ENCODE measurements at regions not wholly inside any gene's neighbourhood (a gene's known extent, or its start where the extent isn't known, plus 50 kb on each side); places are given as distances from the start of the nearest gene placed in this dataset.

DNA sequence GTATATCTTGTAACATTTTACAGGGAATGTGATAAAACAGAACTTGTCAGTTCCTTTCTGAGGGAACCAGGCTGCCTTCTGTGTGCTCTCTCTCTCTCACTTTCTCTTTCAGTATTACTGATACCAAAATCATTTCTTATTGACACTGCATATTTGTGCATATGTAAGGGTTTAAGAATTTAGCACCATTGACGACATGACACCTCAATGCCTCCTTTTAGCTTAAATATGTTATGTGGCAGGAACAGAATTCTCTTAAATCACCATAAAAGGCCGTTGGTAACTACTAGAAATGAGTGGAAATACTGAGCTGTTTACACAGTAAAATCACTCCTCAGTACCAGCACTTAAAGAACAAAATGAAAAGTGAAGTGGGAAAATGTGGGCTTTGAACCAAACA is 457.7 kb upstream of the SYT1 start:
- DNase-seq (ENCODE audit: low spot score) = no peak

DNA sequence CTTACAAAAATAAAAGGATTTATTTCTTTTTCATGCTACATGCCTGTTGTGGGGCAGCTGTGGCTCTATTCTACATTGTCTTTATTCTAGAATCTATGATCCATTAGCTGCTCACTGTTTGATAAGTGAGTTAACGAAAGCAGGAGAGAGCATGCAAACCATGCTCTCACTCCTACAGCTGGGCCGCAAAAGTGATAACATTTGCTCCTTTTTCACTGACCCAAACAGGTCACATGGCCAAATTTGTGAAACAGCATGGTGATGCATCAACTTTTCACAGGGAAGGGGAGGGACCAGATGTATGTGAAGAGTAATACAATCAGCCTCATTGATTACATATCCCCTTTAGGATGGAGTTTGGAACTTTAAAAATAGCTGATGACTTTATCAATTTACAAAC is 456.9 kb upstream of the SYT1 start:
- DNase-seq (ENCODE audit: low spot score) = no peak

DNA sequence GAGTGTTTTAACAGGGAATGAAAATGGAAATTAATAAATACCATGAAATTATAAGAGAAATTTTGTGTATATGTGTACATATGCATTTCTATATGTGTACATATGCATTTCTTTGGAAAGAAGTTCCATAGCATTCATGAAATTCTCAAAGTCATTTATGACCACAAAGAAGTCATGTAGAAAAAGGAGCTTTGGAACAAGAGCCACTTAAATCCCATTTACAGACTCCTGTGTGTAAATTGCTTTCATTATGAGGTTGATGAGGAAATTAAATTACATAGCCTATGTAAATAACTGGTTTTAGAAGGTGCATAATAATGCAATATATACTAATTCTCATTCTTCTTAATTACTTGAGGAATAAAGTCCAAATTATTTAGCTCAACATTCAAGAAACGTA is 450.5 kb upstream of the SYT1 start:
- DNase-seq (ENCODE audit: low spot score) = no peak

DNA sequence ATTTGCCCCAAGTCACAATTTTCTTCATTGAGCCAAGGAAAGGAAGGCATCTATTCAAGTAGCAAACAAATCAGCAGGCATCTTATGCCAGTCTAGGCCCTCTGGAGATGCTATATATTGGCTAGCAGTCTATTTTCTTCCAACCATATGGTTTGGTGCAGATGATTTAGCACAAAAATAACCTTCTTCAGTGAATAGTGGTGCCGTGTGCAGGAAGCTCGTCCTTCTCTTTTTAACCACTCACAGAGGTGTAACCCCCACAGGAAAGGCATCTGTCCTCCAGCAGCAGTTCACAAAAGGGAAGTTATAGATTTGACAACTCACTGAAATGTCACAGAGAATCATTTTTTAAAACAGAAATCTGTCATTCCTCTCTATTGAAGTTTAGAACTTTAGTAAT is 445.7 kb upstream of the SYT1 start:
- no peak for DNase-seq (ENCODE audit: low spot score)

GRCh38 chr12:78419513-78419912 is 445.1 kb upstream of the SYT1 start:
- DNase-seq (ENCODE audit: low spot score) = no peak

GRCh38 chr12:78420991-78421390 is 443.6 kb upstream of the SYT1 start:
- DNase-seq (ENCODE audit: low spot score) = no peak

GRCh38 chr12:78430551-78430950 is 434.0 kb upstream of the SYT1 start:
- DNase-seq (ENCODE audit: low spot score) = no peak

- DNase-seq (ENCODE audit: low spot score) = no peak
Measured at GRCh38 chr12:78431931-78432330, 432.6 kb upstream of the SYT1 start.

DNA sequence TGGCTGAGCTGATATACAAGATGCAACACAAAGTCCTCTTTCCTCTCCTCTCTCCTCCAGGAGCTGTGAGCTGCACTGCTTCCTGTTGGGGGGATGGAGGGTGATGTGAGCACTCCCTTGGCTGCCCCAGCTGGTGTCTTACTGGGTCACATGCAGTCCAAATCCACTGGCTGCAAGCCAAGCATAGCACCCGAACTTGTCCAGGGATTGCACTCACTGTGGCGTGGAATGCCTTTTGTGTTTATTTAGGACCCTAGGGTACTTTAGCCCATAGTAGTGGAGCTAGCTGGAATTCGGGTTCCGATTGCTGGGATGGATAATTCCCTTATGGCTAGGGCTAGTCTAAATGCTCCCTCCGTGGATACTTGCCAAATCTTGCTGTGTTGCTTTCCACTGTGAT is 424.9 kb upstream of the SYT1 start:
- DNase-seq (ENCODE audit: low spot score) = no peak

GRCh38 chr12:78441737-78442453 is 422.7 kb upstream of the SYT1 start:
- DNase-seq (ENCODE audit: low spot score) = no peak

DNA sequence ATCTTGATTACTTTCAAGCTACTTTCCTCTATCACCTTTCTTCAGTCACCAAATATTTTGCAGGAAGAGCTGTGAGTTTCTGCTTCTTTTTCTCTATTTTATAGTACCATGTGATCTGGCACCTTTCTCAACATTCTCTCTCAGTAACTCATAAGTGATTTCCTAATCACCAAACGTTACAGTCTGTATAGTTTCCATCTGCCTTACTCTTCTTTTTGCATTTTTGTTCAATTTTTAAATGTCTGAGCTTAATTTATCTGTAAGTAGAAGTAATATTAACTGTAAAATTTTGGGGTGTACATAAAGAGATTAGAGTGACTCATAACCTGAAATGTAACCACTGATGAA is 422.1 kb upstream of the SYT1 start:
- no peak for DNase-seq (ENCODE audit: low spot score)

DNA sequence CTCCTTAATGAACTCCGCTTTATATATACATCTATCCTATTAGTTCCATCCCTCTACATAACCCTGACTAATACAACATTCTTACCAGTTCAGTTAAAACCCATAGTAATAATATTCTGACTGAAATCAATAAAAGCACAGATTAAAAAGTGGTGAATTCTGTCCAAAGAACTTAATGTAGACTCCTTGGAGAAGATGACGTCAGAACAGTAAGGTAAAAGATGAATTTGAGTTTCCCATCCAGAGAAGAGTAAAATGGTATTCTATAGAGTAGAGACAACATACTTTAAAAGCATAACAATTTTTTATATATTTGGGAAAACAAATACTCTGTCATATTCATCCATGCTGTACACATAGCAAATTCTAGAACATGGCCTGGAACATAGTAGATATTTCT is 418.0 kb upstream of the SYT1 start:
- no peak for DNase-seq (ENCODE audit: low spot score)

DNA sequence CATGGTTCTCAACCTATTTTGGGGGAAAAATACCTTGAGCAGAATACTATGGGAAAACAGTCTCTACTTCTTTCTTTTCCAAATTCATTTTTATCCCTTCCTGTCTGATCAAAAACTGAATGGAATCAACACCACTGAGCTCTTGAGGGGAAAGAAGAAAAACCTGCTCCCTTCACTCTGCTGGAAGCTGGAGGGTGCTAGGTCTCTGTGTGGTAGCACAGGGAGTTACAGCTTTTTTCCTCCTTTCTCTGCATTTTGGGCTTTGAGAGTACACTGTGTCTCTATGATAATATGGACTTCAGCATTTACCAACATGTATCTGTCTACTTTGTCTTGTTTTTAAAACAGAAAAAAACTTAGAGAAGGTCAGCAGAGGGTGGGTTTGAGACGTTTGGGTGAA is 417.2 kb upstream of the SYT1 start:
- no peak for DNase-seq (ENCODE audit: low spot score)

DNA sequence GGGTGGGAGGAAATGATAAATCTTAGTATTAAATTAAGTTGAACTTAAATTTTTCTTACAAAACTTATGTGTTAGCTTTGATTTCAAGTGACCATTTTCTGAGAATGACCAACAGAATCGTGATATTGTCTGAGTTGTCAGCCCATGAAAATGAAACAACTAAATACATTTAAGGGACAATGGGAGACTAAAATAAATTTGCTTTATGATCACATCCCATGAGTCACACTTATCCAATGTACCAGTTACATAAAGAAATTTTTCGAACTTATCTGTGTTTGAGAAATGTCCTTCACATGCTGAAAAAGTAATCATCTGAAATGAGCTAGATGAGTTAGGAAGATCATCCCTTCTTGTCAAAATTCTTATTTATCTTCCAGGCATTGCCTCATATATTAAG is 415.9 kb upstream of the SYT1 start:
- DNase-seq (ENCODE audit: low spot score) = no peak

- no peak for DNase-seq (ENCODE audit: low spot score)
Measured at GRCh38 chr12:78455991-78456390, 408.6 kb upstream of the SYT1 start.

- DNase-seq (ENCODE audit: low spot score) = no peak
Measured at GRCh38 chr12:78457938-78458337, 406.6 kb upstream of the SYT1 start.

DNA sequence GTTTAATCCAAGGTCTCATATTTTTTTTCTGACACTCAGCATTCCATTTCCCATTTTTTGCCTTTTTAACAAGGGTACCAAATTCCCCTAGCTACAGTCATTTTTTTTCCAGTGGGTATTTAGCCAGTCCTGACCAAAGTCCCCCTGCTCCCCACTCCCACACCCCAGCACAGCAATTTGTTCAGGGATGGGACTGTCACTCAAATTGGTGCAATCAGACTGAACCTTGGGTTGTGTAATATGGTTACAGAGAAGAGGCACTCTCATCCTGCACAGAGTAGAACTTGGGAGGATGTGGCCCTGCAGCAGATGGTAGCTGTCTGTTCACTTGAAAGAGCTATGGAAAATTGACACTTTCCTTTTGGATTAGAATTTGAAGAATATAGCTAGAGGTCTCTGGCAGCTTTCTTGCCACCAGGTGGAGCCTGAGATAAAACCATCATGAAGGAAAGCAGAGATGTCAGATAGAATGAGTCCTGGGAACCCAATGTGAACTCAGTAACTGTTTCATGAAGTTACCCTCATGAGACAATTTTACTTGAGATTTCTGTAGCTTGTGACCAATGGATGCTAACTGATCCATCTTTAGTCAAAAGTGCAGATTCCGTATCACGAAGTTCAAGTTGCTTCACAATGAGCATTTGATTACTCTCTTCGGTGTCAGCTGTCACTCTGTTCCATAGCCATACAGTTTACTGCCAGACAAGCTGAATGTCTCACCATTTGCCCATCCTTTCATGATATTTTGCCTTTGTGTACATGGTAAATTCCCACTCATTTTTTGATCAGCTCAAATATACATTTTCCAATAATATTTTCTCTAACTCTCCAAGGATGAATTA is 394.0 kb upstream of the SYT1 start:
- DNase-seq (ENCODE audit: low spot score) = peak; percentile 18

- DNase-seq (ENCODE audit: low spot score) = no peak
Measured at GRCh38 chr12:78473136-78473535, 391.4 kb upstream of the SYT1 start.

DNA sequence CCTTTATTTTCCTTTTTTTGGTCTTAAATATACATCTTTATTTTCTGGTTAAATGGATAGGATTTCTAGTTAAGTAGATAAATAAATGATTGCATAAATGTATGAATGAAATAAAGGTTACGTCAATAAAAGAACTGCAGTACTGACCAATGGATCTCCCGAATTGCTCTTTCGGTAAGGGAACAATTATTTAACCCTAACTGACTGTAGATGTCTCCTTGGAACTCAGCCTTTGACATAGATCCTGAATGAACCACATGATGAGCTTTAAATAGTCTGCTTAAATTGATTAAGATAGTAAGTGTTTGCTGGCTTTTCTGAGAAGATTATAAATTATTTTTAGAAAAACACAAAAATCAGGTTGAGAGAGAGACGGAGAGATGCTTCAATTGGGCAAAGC is 391.0 kb upstream of the SYT1 start:
- no peak for DNase-seq (ENCODE audit: low spot score)

GRCh38 chr12:78483767-78484315 is 380.7 kb upstream of the SYT1 start:
- no peak for DNase-seq (ENCODE audit: low spot score)

- no peak for DNase-seq (ENCODE audit: low spot score)
Measured at GRCh38 chr12:78489990-78490389, 374.6 kb upstream of the SYT1 start.

GRCh38 chr12:78490861-78491260 is 373.7 kb upstream of the SYT1 start:
- no peak for DNase-seq (ENCODE audit: low spot score)

DNA sequence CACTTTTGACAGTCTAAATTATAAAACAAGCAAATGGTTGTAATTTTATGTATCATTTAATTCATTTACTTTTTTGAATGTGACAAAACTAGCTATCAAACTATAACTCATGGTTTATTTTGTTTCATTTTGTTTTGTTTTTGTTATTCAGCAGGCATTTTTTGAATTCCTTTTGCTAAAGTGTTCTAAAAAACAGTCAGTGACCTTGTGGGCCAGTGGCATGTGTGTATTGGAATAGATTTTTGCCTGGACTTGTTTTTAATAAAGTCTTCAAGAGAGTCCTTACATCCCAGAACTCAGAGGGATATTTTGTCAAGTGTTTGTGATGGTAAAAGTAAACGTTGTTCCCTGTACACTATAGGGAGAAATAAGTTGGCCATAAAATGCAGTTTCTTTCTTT is 369.7 kb upstream of the SYT1 start:
- no peak for DNase-seq (ENCODE audit: low spot score)

GRCh38 chr12:78501825-78502224 is 362.7 kb upstream of the SYT1 start:
- DNase-seq (ENCODE audit: low spot score) = no peak
